Left renal pelvis (tissue), 4 donors: ENCODE measurements at regions not wholly inside any gene's neighbourhood (a gene's known extent, or its start where the extent isn't known, plus 50 kb on each side); places are given as distances from the start of the nearest gene placed in this dataset.
A peak's percentile ranks its signal among the peaks of the same experiment; 100 is the strongest.

Experiments used
- DNase-seq, 4 donors: peaks; one replicate each; pipeline ENCODE4 v3.0.0-alpha.2; 2013; ENCODE audit warnings: low read depth in 4 of 4, low spot score in 3 of 4

GRCh38 chr10:25113191-25114035 is 61.4 kb upstream of the GPR158 start:
- DNase-seq = peak; percentile 46 to 64 (median 53)

- DNase-seq = no peak
Observed at GRCh38 chr10:25114036-25114411, 60.8 kb upstream of the GPR158 start.

GRCh38 chr10:25117757-25118156 is 57.0 kb upstream of the GPR158 start:
- DNase-seq = no peak

- no peak for DNase-seq
Observed at GRCh38 chr10:25120188-25120587, 54.6 kb upstream of the GPR158 start.
